HepG2 (cell line): ENCODE measurements at regions not wholly inside any gene's neighbourhood (a gene's known extent, or its start where the extent isn't known, plus 50 kb on each side); places are given as distances from the start of the nearest gene placed in this dataset.

ENCODE experiments used
- CENPT ChIP-seq: sonication (generic); formaldehyde crosslinking; IDR thresholded peaks from 2 replicates; pipeline ENCODE4 v1.8.0; 2022; ENCODE audit warnings: low read depth, mild to moderate bottlenecking, moderate library complexity, missing genetic modification reagents
- CTCF ChIP-seq: sonication (generic); formaldehyde crosslinking; IDR thresholded peaks from 2 replicates; pipeline ENCODE4 v1.5.0; 2020; ENCODE audit warnings: mild to moderate bottlenecking, missing genetic modification reagents, moderate library complexity
- HIVEP1 ChIP-seq: sonication (generic); formaldehyde crosslinking; IDR thresholded peaks from 2 replicates; pipeline ENCODE4 v1.4.0; 2020; ENCODE audit warnings: mild to moderate bottlenecking, missing genetic modification reagents
- MAZ ChIP-seq, 2 experiments: sonication (generic) in 1 of 2; formaldehyde crosslinking in 1 of 2; IDR thresholded peaks; 2 replicates each; pipeline versions ENCODE4 v1.5.0 to v1.6.1; 2012 to 2020; ENCODE audit warnings: low read depth in 2 of 2, mild to moderate bottlenecking in 2 of 2, borderline replicate concordance in 1 of 2, improper control_type of control experiment in 1 of 2, low read length in 1 of 2, missing genetic modification reagents in 1 of 2, moderate library complexity in 1 of 2
- NFIB ChIP-seq: sonication (generic); formaldehyde crosslinking; IDR thresholded peaks from 2 replicates; pipeline ENCODE4 v1.9.0; 2021; ENCODE audit warnings: missing genetic modification reagents, mild to moderate bottlenecking, borderline replicate concordance
- RFXAP ChIP-seq: sonication (generic); formaldehyde crosslinking; IDR thresholded peaks from 2 replicates; pipeline ENCODE4 v1.4.0; 2020; ENCODE audit warnings: missing genetic modification reagents, borderline replicate concordance
- RNF2 ChIP-seq: fragments of 450-650 bp; conservative IDR thresholded peaks from 2 replicates; pipeline ENCODE4 v1.6.1; 2016; ENCODE audit warnings: low read depth
- ZBTB10 ChIP-seq: sonication (generic); formaldehyde crosslinking; IDR thresholded peaks from 2 replicates; pipeline ENCODE4 v1.4.0; 2020; ENCODE audit warnings: missing genetic modification reagents, borderline replicate concordance
- ZBTB7A ChIP-seq: sonication (generic); formaldehyde crosslinking; IDR thresholded peaks from 2 replicates; pipeline ENCODE4 v1.8.0; 2022; ENCODE audit warnings: mild to moderate bottlenecking, missing genetic modification reagents
- ZNF124 ChIP-seq: sonication (generic); formaldehyde crosslinking; IDR thresholded peaks from 2 replicates; pipeline ENCODE4 v1.4.0; 2020; ENCODE audit warnings: missing genetic modification reagents

GRCh38 chr19:30087381-30088138 is 145.5 kb downstream of the URI1 start:
- TF ChIP-seq HIVEP1 (no peak), MAZ (IDR thresholded peaks at IDR 0.05; ENCODE audit: borderline replicate concordance, low read depth, low read length) (no peak), MAZ (CRISPR knock-in tag; IDR thresholded peaks at IDR 0.05; ENCODE audit: low read depth) (no peak), NFIB (CRISPR knock-in tag) (no peak), ZBTB7A (CRISPR knock-in tag) (no peak), CTCF (CRISPR knock-in tag) (no peak), ZBTB10 (no peak), ZNF124 (CRISPR knock-in tag) (no peak), RFXAP (no peak), CENPT (CRISPR knock-in tag) (no peak), RNF2 (no peak)
